WERI-Rb-1 (cell line): ENCODE measurements at regions not wholly inside any gene's neighbourhood (a gene's known extent, or its start where the extent isn't known, plus 50 kb on each side); places are given as distances from the start of the nearest gene placed in this dataset.

Experiments
- DNase-seq: peaks from one replicate; pipeline ENCODE4 v3.0.0-alpha.2; 2020
- H3K27ac ChIP-seq: fragments of 250-450 bp; sonication (Bioruptor Pico); 2 replicates; pipeline ENCODE4 v1.5.1; 2020; ENCODE audit warnings: mild to moderate bottlenecking, moderate library complexity
- H3K27me3 ChIP-seq: fragments of 250-450 bp; sonication (Bioruptor Pico); 2 replicates; pipeline ENCODE4 v1.5.1; 2021; ENCODE audit warnings: mild to moderate bottlenecking, low read depth, moderate library complexity; ENCODE audit not compliant: insufficient read depth, severe bottlenecking
- H3K36me3 ChIP-seq: fragments of 250-450 bp; sonication (Bioruptor Pico); 2 replicates; pipeline ENCODE4 v1.5.1; 2020; ENCODE audit warnings: mild to moderate bottlenecking, moderate library complexity
- H3K4me3 ChIP-seq: 2 replicates; pipeline ENCODE4 v1.5.1; 2011; ENCODE audit warnings: low read depth, mild to moderate bottlenecking, control low read depth, low read length
- H3K9me3 ChIP-seq: fragments of 250-450 bp; sonication (Bioruptor Pico); 2 replicates; pipeline ENCODE4 v1.5.1; 2021; ENCODE audit warnings: mild to moderate bottlenecking, moderate library complexity; ENCODE audit not compliant: severe bottlenecking
- TF ChIP-seq, protein P1 (sequence below): IDR thresholded peaks from 2 replicates; pipeline ENCODE4 v1.5.1; 2011; ENCODE audit warnings: low read depth, mild to moderate bottlenecking, control low read depth, inconsistent platforms, low read length

DNA sequence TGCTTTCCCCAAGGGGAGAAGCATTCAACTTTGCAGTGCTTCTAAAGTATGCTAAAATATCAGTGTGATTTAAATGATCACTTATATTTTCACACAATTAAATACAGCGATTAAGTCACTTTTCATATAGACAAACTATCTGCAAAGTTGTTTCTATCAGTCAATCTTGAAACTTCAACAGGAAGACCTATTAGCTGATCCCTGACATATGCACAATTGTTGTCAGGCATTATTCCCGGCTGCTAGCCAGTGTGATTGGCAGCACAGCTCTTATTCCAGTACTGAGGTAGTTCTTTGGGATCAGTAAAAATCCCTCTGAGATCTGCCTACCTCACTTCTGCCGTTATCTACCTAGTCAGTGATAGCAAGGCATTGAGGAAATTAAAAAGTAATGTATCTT lies 629.5 kb downstream of the NR4A2 start:
- no peak for DNase-seq
- H3K36me3 ChIP-seq = no peaks in the 10 kb centered on the region
- H3K4me3 ChIP-seq = no peak overlapping the region
- no peaks in the 10 kb centered on the region for H3K27me3 ChIP-seq
- no peaks in the 10 kb centered on the region for H3K9me3 ChIP-seq
- TF ChIP-seq, protein P1, sequence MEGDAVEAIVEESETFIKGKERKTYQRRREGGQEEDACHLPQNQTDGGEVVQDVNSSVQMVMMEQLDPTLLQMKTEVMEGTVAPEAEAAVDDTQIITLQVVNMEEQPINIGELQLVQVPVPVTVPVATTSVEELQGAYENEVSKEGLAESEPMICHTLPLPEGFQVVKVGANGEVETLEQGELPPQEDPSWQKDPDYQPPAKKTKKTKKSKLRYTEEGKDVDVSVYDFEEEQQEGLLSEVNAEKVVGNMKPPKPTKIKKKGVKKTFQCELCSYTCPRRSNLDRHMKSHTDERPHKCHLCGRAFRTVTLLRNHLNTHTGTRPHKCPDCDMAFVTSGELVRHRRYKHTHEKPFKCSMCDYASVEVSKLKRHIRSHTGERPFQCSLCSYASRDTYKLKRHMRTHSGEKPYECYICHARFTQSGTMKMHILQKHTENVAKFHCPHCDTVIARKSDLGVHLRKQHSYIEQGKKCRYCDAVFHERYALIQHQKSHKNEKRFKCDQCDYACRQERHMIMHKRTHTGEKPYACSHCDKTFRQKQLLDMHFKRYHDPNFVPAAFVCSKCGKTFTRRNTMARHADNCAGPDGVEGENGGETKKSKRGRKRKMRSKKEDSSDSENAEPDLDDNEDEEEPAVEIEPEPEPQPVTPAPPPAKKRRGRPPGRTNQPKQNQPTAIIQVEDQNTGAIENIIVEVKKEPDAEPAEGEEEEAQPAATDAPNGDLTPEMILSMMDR = no peak
- no peak overlapping the region for H3K27ac ChIP-seq

DNA sequence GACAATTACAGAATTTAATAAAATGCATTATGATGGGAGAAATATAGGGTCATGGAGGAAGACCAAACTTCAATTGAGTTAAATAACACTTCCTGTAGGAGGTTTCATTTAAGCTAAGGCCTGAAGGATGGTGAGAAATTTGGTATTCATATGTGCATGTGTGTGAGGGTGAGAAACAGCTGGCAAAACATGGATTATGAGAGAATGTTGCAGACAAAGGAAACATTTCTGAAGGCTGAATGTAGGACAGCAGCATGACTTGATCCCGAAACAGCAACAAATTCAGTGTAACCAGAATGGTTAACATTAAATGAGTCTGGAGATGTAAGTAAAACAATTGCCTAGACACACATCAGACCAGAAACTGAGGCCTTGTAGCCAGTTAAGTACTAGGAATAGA lies 630.8 kb downstream of the NR4A2 start:
- no peak overlapping the region for H3K27ac ChIP-seq
- H3K36me3 ChIP-seq = no peaks in the 10 kb centered on the region
- H3K27me3 ChIP-seq = no peaks in the 10 kb centered on the region
- no peaks in the 10 kb centered on the region for H3K9me3 ChIP-seq
- no peak overlapping the region for H3K4me3 ChIP-seq
- TF ChIP-seq, protein P1 = no peak
- no peak for DNase-seq

DNA sequence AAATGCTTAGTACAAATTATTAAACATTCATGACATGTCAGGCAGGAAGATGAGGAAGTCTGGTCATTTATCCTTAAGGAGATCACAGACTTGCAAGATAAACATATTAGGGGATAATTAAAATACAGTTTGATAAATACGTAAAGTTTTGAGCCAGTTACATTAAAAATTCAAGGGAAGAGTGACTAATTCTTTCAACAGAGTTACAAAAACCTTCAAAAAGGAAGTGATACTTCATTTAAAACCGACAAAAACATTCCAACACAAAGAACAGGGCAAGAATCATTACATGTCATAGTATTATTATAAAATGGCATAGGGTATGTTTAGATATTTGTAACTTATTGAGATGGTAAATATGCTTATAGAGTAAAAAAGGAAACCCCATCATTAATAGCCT lies 636.0 kb downstream of the NR4A2 start:
- DNase-seq = no peak
- no peak overlapping the region for H3K4me3 ChIP-seq
- no peaks in the 10 kb centered on the region for H3K36me3 ChIP-seq
- H3K27ac ChIP-seq = no peak overlapping the region
- no peaks in the 10 kb centered on the region for H3K27me3 ChIP-seq
- H3K9me3 ChIP-seq = no peaks in the 10 kb centered on the region
- TF ChIP-seq, protein P1 = no peak

DNA sequence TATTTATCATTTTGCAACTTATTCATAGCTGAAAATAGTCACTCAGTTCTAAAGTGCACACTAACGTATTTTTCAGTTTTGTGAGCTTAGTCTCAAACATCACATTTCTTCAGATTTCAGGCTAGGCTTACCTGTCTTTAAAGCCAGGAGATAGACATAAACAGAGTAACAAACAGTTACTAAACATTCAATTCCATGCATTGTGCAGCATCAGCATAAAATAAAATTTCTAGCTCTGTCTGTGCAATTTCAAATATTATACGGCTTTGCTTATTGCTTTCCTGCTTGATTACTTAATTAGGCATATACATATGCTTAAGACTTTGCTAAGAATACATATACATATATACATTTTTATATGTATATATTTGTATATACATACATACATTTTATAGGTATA lies 637.0 kb downstream of the NR4A2 start:
- H3K27ac ChIP-seq = no peak overlapping the region
- H3K36me3 ChIP-seq = no peaks in the 10 kb centered on the region
- no peaks in the 10 kb centered on the region for H3K9me3 ChIP-seq
- no peaks in the 10 kb centered on the region for H3K27me3 ChIP-seq
- DNase-seq = no peak
- no peak overlapping the region for H3K4me3 ChIP-seq
- TF ChIP-seq, protein P1 = no peak

DNA sequence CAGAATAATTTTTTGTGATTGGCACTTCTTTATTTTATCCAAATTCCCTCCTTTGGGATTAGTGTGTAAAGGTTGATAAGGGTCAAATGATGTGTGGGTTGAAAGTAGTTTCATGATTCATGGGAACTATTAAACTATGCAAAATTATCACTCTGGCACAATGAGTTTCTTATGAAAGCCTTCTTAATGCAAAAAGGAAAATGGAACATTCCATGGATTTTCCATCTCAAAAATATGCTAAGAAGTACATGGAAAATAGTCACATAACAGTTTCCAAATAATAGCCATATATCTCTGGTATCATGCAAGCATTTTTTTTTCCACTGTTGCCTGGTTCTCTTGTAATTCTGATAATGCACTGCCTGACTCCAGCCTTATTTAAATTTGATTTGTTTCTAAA lies 639.7 kb downstream of the NR4A2 start:
- H3K27me3 ChIP-seq = no peaks in the 10 kb centered on the region
- no peak overlapping the region for H3K4me3 ChIP-seq
- no peaks in the 10 kb centered on the region for H3K36me3 ChIP-seq
- TF ChIP-seq, protein P1 = no peak
- no peaks in the 10 kb centered on the region for H3K9me3 ChIP-seq
- DNase-seq = no peak
- H3K27ac ChIP-seq = no peak overlapping the region

DNA sequence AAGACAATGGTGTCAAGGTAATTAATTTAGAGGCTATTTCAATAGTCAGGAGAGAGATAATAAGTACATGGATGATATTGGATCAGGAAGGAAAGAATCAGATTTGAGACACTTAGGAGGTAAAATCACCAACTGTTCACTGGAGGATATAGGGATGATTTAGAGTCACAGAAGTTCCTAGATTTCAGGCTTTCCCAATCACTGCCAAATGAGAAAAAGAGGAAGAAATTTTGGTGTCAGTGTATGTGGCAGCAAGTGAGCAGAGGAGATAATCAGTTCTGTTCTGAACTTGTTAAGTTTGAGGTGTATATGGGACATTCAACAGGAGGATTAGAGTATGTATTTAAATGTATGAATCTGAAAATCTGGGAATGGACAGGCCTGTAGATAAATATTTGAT lies 640.4 kb downstream of the NR4A2 start:
- TF ChIP-seq, protein P1 = no peak
- Histone ChIP-seq H3K9me3 (no peaks in the 10 kb centered on the region), H3K27ac (no peak overlapping the region), H3K4me3 (no peak overlapping the region), H3K27me3 (no peaks in the 10 kb centered on the region), H3K36me3 (no peaks in the 10 kb centered on the region)
- DNase-seq = no peak
